Fibroblast of lung (primary cell): ENCODE measurements at regions not wholly inside any gene's neighbourhood (a gene's known extent, or its start where the extent isn't known, plus 50 kb on each side); places are given as distances from the start of the nearest gene placed in this dataset.
A peak's percentile ranks its signal among the peaks of the same experiment; 100 is the strongest.

Experiments
- CTCF ChIP-seq, 2 donors: IDR thresholded peaks in 1 of 2; conservative IDR thresholded peaks in 1 of 2; 1 replicate in 1 of 2; 2 replicates in 1 of 2; pipeline ENCODE4 v1.5.1; 2011 to 2012; ENCODE audit warnings: low read length in 2 of 2, control low read depth in 1 of 2, inconsistent platforms in 1 of 2, low read depth in 1 of 2, mild to moderate bottlenecking in 1 of 2
- EZH2 ChIP-seq: IDR thresholded peaks from 2 replicates; pipeline ENCODE4 v1.5.1; 2012; ENCODE audit warnings: low read length, control low read depth, mild to moderate bottlenecking; ENCODE audit errors: missing control alignments

- TF ChIP-seq CTCF (conservative IDR thresholded peaks at IDR 0.05 in 1 of 2, IDR thresholded peaks at IDR 0.05 in 1 of 2; ENCODE audit: low read depth in 1 of 2, low read length in 2 of 2) (peak; percentile 70 to 80), EZH2 (no peak)
Observed at GRCh38 chr21:25350056-25350455, 257.2 kb downstream of the MRPL39 start.
